ENCODE measurements at regions not wholly inside any gene's neighbourhood (a gene's known extent, or its start where the extent isn't known, plus 50 kb on each side); places are given as distances from the start of the nearest gene placed in this dataset.
"Not testable (repeated sequence)": the region's sequence is repeated elsewhere in the genome, so short reads cannot be mapped to it uniquely, and the experiment has no call there.

DNA sequence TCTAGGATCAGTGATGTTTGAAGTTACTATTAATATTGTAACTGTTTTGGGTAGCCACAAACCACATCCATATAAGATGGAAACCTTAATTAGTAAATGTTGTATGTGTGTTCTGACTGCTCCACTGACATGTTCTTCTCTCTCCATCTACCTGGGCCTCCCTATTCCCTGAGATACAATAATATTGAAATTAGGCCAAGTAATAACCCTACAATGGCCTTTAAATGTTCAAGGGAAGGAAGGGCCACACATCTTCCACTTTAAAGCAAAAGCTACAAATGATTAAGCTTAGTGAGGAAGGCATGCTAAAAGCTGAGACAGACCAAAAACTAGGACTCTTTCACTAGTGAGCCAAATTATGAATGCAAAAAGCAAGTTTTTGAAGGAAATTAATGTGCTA, 176.4 kb upstream of the ANK3 start:
- no peak for DNase-seq

DNA sequence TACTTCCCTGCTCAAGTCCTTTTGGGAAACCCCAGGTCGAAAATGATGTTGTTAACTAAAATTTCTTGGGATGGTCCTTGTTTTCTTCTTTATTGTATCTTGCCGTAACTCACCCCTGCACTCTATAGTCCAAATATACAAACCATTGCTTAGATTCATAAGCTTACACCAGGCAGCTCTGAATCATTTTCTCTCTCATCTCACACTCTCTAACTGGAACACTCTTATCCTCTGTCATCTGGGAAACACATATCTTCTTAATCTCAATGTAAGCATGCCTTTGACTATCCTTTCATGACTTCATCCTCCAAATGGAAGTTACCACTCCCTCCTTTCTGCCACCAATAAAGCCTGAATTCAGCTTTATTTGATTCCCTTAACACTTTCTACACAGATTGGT, 175.8 kb upstream of the ANK3 start:
- no peak for DNase-seq

DNA sequence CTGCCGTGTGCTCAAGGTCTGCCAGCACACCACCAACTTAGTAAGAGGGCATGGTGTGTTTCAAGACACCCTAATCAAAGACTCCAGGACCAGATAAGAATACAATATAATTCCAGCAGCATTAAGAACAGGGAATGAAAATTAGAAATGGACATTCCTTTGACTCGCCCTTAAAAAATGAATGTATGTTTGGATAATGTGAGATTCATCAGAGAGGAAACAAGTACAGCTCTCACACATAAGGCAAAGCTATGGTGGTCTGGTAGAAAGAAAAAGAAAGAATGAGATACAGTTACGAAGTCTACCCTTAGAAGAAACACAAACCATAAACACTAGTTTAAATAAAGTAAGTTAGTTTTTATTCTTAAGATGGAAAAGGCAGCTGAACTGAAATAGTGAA, 174.8 kb upstream of the ANK3 start:
- no peak for DNase-seq

DNA sequence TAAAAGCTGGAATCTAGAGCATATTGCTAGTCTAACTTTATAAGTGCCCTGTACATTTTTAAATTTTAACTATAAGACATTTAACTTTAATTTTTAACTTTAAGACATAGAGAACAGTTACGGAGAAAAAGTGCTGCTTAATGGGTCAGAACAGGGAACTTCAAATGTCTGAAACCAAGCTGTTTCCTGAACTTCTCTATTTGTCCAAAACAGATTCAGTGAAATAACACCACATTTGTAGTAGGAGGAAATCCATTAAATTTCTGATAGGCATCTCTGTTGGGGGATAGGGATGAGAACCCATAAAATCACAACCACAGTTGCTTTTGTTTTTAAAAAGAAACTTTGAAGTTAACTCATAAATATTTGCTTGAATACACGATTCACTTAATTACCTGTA, 170.8 kb upstream of the ANK3 start:
- DNase-seq, result no peak

DNA sequence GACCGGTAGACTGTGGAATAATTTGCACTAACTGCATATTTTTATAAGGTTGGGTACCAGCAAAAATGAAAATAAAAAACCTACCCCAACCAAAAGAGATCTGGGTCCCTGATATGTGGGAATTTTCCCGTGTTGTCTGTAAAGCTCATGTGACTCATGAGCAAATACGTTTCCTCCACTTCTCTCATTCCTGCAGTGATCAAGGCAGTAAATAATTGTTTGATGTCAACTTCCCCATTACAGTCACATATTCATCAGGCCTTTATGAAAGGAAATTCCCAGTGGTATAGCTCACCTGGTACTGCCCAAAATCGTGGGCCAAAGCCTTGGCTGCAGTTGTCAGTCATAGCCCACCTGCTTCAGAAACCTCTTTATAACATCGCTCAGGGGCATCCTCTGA, 166.0 kb upstream of the ANK3 start:
- no peak for DNase-seq

DNA sequence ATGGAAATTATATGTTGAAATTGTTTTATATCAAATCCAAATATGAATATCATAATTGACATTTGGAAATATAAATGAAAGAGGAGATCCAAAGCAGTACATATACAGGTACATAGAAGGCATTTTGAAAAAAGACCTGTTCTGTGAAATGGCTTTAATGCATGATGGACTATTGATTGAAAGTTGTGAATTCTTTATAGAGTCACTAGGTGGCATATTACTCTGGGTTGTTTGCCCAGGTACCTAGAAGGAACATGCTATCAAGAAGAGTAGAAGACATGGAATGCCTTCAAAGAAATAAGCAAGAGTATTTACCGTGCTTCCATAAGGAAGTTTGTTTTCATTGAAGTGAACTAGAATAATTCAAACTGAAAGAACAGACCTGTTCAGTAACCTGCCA, 160.0 kb upstream of the ANK3 start:
- DNase-seq, result peak in 1 of 6 experiments; percentile 11

DNA sequence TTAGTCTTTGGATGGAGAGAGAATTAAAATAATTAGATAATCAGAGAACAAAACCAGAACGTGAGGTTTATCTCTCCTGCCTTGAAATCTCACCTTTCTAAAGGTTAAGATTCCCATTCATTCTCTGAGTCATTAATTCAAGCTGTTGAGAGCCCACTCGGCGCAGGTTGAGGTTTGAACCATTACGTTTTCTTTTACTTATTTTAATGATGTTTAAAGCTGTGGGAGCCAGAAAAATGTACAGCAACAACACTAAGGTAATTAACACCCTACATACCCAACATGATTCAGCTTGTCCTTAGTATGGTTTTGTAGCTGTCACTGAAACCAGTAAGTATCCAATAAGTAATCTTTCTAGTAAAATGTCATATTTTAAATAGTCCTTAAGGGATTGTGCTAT, 153.0 kb upstream of the ANK3 start:
- no peak for DNase-seq

DNA sequence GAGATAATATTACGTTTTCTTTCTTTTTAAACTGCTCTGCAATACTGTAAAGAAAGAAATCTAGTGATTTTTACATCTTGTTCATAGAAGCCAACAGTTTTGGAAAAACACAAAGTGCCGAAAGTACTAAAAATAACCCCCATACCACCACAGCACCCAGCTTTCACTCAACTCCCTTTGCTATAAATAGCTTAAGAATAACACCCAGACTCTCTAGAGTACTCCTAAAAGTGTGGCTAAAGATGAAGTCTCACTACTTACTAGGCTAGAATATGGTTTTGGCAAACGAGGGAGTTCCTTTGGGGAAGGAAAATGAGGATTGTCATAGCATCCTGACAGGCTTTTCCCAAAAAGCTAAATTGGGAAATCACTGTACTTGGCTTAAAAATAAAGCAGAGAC, 151.8 kb upstream of the ANK3 start:
- no peak for DNase-seq

DNA sequence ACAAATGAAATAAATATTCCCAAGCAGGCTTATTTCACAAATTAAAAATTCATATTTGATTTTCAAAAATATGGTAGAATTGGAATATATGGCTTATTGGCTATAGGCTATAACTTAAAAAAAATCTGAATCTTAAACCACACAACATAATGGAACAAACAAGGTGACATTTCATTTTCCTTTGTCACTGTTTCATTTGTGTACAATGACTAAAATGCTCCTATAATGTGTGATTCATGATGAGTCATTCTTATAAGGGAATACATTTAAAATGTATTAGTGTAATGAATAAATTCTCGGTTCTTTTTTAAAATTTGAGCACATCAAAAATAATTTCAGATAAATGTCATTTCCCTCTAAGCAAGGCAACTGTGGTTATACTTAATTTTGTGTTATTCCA, 148.0 kb upstream of the ANK3 start:
- no peak for DNase-seq

DNA sequence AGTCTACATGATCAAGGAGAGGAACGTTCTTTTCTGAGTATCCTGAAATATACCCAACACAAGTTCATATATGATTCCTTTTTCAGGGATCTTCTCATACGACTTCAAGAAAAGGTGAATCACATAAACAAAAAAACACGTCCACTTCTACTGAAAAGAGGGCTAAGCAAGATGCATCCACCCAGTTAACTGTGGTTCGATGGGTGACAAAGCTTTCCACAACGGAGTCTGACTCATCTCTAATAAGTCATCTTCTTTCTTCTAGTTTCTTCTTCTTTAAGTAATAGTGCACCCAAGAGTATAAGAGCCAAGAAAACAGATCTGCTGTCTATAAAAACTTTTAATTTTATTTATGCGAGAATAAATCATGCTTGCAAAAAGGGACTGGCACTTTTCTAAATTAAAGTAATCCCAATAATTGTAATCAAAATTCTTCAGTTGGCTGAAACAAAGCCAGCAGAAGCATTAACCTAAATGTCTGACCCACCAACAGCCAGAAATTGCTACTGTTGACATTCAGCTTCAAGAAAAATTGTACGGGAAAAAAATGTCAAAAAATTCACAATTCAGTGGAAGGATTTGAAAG, 146.9 kb upstream of the ANK3 start:
- no peak for DNase-seq

DNA sequence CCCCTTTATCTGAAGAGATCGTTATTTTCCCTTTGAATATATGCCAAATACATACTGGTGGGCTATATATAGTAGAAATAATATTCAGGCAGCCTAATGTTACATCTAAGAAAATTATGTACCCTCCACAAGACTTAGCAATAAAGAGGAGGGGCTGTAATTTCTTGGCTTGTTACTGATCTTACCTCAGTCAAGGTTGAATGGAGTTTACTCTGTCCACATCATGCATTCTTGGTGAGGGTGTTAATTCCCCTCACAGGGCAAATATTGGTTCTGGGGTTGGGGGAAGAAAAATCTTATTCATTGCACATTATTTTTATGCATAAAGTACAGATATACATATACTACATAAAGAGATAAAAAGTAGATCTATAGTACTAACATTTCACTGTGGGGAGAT, 145.8 kb upstream of the ANK3 start:
- no peak for DNase-seq

DNA sequence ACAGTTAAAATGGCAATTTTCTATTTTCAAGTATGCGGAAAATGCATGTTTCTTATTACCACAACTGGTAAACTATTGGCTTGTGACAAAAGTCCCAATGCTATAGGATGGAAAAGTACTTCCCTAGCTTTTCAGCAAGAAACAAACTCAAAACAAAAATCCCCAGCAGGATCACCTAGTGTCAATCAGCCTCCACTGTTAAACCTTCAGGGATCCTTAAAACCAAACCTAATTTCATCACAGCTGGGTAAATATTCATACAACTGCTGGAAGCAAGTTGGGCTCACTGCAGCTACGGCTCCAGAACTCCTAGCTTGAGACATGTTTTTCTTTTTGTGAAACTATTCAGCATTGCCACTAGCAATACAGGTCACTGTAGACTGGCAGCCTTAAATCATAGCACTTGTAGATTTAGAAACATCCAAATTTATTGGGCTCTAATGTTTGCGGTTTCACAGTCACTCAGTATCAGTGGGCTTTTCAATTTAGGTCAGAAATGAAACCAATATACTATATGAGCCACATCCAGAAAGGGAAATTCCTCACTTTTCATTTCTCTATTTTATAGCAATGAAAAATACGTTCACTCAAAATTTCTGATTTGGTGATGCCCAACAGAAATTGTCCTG, 145.2 kb upstream of the ANK3 start:
- DNase-seq, result no peak

DNA sequence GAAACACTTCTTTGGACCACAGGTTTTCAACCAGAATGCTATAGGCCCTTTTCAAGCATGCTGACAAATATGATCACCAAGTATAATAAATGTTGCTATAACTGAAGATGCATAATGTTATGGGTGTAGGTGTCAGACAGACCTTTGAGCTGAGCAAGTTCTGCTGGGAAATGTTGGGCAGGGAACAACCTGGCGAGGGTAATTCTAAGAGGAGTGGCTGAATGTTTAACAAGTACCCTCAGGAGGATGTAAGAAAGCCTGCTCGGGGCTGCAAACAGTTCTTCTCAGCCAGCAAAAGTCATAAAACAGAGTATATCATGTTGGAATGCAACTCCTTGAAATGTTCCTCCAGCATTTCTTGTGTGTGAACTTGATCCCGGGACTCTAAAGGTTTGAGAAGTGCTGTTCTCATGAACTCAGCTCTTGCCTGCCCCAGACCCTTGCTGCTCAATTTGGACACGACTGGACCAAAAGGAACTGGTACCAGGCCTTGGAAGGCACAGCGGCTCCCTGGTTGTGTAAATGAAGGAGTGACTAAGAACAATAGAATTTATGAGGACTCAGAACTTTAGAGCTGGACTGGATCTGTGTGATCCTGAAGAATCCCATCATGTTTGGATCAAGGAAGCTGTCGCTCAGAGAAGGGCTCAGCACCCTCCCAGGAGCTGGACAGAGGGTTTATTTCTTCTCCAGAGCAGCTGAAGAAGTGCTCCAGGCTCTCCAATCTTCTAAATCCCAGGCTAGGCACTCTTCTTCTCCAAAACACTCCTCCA, 143.2 kb upstream of the ANK3 start:
- DNase-seq, result no peak

DNA sequence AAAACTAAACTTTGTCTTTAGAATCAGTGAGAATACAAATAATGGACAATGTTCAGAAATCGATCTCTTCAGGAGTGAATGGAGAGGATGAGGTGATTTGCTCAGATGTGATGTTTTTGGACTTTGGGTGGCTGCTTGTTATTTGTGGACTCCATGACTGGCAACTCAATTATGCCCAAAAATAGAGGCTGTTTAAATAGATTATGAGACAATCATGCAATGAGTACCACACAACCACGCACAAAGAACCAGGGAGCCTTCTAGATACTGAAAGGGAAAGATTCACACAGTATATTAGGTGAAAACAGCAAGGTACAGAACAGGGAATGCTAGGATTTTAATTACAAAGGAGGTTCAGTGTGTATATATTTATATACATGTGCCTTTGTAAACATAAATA, 141.3 kb upstream of the ANK3 start:
- DNase-seq, result no peak

DNA sequence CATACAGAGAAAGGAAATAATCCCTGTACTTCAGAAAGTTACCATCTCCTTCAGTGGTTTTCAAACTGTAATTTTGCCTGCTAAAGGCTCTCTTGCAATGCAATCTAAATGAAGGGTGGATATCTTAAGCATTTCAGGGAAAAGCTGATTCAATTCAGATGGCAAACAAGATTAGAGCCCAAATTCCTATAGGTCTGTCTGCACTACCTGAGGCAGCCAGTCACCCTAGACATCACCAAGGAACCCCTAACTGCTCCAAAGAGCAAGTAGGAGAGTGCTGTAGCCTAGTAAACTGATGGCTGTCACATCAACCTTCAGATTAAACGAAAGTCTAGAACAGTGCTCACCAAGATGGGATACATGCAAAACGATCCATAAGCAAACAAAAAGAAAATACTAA, 138.0 kb upstream of the ANK3 start:
- DNase-seq, result no peak

DNA sequence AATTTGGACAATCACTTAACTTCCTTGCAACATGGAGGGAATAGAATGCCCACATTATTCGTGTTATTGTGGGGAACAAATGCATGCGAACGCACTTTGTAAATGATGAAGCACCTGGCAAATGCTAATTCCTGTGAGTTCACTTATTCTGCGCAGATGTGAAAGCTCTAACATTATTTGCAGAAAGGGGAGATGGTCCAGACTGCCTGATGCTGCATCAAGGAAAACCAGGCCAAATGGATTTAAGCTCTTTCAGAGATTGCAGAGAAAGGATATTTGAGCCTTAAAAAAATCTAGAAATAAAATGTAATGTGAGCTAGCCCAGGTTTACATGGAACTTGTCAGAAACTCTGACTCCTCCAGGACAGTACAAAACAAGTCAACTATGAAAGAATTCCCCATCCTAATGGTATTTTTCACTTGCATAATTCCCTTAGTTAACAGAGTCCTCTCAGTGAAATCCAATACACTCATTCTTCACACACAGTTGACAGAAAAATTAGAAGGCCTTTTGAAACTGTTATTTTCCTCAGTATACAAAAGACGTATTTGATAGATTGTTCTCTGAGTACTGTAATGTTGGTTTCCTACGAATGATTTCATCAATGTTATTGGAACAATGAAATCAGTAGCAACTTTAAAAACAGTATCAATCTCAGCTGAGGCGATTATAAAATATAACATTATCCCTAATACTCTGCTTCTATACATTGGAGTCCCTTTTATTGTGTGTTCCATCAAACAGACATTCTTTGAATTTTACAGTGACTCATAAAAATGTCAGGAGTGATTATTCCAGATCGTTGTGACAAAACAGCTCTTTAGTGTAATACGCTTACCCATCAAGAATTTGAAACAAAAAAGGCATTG, 136.3 kb upstream of the ANK3 start:
- DNase-seq, result no peak

DNA sequence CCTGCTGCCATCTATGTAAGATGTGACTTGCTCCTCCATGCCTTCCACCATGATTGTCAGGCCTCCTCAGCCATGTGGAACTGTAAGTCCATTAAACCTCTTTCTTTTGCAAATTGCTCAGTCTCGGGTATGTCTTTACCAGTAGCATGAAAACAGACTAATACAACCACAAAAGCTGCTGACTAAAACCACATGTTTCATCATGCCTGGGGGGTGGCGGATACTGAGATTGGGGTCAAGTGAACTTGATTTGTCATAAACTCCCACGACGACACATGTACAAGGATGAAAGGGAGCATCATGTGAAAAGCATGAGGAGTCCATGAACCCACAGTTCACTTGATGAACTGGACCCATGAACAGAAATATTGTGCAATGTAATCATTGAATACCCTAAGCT, 134.9 kb upstream of the ANK3 start:
- DNase-seq, result no peak

DNA sequence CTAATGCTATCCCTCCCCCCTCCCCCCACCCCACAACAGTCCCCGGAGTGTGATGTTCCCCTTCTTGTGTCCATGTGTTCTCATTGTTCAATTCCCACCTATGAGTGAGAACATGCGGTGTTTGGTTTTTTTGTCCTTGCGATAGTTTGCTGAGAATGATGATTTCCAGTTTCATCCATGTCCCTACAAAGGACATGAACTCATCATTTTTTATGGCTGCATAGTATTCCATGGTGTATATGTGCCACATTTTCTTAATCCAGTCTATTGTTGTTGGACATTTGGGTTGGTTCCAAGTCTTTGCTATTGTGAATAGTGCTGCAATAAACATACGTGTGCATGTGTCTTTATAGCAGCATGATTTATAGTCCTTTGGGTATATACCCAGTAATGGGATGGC, 133.7 kb upstream of the ANK3 start:
- DNase-seq, result not testable (repeated sequence)

DNA sequence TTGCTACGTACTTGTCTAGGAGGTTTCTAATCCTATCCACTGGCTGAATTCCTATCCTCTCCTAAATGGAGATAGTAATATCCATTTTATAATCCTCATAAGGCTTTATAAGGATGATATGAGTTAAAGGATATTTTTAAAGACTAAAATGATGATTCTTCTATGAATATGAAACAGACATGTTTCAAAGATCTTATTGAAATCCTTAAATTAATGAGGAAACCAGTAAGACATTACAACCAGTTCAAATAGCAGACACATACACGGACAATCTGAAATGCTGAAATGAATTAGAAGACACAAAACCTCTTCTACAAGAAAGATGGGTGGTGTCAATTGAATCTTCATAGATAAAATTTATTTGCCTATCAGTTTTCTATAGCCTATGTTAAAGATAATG, 132.9 kb upstream of the ANK3 start:
- DNase-seq, result no peak

DNA sequence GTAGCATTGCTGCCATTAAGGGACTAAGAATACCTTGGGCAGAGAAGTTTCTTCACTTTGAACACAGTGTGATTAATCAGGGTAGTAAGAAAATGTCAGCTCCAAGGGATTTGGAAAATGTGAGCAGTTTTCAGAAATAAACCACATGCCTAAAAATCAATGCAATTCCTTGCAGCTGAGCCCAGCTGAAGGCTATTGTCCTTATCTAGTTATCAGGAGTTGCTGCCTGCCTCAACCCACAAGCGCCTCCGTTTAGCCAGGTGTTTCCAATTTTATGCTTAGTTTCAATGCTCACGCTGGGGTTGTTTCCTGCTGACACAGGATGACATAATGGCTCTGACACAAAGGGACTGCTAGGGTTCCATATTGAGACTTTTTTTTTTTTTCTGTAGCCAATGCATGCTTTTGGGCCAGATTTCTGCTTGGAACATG, 132.3 kb upstream of the ANK3 start:
- DNase-seq, result no peak

DNA sequence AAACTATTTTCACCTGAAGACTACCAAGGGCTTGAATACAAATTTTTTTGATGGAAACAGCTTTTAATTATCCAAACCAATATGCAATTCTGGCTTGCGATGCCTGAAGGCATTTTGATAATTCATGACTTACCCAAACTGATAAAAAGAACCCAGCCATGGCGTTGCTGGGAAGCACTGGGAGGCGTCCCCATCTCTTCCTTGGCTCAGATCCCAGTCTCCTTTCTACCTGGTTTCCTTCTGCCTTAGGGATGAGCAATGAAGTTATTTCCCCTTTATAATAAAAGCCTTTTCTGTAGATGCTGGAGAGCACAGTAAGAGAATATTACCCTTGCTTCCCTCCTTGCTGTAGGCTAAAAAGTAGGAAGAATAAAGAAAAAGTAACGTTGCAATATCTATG, 129.1 kb upstream of the ANK3 start:
- no peak for DNase-seq

DNA sequence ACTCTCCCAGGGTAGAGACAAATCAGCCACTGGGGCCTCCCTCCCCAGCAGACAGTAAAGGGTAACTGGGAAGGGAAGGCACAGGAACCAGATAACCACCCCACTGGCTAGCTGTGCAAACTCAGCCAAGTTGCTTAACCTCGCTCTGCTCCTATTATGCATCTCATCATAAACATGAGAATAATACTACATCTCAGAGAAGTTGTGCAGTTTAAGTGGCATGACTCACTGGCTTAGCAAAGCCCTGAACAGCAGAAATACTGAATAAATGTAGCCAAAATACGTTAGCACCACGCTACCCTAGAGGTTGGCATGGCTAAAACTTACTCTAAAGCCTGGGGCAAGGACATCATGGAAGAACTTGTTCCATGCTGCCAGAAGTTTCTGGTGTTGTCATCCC, 128.1 kb upstream of the ANK3 start:
- no peak for DNase-seq

DNA sequence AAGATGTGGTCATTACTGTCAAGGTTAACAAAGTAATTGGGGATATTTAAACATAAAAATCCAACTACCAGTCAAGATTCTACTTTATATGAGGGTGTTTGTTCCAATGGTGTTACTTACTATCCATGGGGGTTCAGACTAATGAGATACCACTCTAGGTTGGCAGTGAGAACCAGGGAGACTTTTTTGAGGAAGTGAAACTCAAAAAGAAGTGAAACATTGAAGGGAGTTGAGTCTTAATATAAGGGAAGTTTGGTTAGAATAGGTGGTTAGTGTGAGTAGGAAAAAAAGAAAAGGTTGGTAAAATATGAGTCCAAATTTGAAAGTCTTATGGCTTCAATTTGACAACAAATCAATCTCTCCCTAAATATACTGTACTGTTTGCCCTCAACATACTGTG, 123.6 kb upstream of the ANK3 start:
- DNase-seq, result no peak

Measured in stimulated activated naive CD4-positive, alpha-beta T cell (primary cell).